ENCODE measurements at regions not wholly inside any gene's neighbourhood (a gene's known extent, or its start where the extent isn't known, plus 50 kb on each side); places are given as distances from the start of the nearest gene placed in this dataset.
"Not testable (repeated sequence)": the region's sequence is repeated elsewhere in the genome, so short reads cannot be mapped to it uniquely, and the experiment has no call there.

DNA sequence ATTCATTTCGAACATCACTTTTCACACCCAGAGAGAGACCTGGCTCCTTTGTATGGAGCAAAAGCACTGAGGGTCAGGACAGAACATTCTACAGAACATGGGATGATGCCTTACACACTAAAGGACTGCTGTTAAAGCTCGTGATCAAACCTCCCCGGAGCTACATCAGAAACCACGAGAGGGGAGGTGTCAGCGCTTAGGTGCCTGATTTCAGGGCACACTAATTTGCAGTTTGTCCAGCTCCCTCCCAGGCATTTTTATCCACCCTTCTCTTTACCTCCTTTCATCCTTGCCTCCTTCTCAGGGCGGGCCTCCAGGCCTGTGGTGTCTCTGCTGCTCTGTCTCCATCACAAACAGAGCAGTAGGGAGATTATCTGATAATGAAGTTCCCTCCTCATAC is 127.5 kb downstream of the VPREB1 start:
- no peak for DNase-seq (ENCODE audit: low read depth in 2 of 2)

DNA sequence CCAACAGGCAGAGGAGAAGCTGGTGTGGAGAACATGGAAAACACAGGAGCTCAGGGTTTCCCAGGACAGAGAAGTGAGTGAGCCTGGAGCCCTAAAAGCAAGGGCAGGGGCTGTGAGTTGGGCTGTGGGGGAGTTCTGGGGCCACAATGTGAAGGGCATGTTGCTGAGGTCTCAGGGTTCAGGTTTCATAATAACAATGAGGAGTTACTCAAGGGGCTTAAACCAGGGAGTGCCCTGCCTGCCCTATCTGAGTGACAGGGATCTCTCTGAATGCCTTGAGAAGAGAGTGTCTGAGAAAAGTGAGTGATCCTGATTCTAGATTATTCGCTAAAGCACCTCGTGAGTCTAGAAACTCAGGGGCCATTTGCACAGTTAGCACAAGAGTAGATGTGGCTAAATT is 129.6 kb downstream of the VPREB1 start:
- DNase-seq (ENCODE audit: low read depth in 2 of 2), result no peak

DNA sequence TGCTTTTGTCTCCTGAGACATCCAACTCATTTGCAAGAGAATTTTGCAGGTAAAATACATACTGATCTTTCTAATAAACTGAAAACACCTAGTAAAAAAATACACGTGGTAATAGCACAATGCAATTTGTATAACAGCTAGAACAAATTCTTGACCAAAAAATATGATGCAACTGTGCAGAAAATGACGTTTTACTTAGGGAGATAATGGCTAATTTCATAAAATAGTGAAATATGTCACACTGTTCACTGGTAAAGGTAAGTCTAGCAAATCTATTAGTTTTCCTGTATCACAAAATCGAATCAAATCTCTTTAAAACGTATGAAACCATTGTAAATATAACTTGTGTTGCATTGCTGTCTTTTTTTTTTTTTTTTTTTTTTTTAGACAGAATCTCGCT is 130.0 kb downstream of the VPREB1 start:
- no peak for DNase-seq (ENCODE audit: low read depth in 2 of 2)

DNA sequence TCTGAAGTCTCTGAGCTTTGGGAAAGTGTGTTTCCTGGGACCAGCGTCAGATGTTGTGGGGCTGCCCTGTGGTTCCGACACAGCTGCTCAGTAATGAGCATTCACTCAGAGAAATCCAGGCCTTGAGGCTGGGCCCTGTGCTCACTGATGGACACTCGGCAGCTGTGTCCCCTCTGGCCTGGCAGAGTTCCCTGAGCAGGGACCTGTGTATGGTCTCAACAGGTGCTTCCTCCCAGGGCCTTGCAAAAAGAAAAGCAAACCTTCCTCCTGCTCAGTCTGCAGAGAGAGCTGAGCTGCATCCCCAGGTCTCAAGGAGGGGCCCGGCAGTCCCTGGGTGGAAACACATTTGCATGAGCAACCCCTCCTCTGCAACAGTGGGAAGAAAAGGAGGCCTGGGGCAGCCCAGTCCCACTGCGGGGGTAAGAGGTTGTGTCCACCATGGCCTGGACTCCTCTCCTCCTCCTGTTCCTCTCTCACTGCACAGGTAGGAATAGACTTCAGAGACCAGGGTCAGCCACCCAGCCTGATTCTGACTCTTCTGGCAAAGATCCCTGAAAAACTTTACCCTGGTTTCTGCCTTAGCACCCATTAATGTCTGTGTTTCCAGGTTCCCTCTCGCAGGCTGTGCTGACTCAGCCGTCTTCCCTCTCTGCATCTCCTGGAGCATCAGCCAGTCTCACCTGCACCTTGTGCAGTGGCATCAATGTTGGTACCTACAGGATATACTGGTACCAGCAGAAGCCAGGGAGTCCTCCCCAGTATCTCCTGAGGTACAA is 131.2 kb downstream of the VPREB1 start:
- no peak for DNase-seq (ENCODE audit: low read depth in 2 of 2)

DNA sequence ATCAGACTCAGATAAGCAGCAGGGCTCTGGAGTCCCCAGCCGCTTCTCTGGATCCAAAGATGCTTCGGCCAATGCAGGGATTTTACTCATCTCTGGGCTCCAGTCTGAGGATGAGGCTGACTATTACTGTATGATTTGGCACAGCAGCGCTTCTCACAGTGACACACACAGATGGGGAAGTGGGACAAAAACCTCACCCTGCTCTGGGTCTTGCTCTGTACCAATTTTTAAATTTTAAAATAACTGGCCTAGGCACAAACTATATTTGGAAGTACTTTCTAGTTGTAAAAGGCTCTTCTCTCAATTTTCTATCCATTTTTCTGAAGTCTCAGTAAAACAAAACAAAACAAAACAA is 131.7 kb downstream of the VPREB1 start:
- no peak for DNase-seq (ENCODE audit: low read depth in 2 of 2)

DNA sequence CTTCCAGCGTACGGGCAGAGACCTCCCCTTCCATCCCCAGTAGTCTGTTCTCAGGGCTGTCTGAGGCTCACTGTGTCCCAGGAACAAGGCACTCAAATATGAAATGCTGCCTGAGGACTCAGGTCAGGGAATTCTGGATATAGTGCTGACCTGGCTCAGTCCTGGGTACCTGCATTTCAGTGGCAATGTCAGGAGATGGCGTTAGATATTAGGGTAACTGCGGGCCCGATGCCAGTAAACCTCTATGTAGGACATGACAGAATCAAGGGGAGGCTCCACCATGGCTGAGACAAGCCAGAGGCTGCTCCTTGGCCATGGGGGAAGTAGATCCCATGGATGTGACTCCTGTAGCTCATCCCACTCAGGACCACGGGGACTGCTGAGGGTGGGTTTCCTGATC is 131.7 kb downstream of the ZNF280B start:
- DNase-seq (ENCODE audit: low read depth in 2 of 2), result not testable (repeated sequence)

DNA sequence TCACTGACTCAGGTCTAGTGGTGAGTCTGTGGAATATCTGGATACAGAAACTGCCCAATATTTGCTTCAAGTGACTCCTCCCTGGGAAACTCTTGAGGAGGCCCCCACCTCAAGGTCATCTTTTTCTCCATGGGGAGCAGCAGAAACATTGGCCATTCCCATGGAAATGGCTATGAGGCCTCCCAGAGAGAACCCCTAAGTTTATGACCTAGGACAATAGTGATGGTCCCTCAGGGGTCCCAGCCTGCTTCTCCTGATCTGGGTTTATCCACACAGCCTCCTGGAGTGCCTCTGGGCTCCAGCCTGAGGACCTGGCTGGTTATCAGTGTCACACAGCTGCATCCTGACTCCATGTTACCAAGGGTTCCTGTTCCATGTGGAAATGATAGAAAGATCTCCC is 131.2 kb downstream of the ZNF280B start:
- DNase-seq (ENCODE audit: low read depth in 2 of 2), result no peak

DNA sequence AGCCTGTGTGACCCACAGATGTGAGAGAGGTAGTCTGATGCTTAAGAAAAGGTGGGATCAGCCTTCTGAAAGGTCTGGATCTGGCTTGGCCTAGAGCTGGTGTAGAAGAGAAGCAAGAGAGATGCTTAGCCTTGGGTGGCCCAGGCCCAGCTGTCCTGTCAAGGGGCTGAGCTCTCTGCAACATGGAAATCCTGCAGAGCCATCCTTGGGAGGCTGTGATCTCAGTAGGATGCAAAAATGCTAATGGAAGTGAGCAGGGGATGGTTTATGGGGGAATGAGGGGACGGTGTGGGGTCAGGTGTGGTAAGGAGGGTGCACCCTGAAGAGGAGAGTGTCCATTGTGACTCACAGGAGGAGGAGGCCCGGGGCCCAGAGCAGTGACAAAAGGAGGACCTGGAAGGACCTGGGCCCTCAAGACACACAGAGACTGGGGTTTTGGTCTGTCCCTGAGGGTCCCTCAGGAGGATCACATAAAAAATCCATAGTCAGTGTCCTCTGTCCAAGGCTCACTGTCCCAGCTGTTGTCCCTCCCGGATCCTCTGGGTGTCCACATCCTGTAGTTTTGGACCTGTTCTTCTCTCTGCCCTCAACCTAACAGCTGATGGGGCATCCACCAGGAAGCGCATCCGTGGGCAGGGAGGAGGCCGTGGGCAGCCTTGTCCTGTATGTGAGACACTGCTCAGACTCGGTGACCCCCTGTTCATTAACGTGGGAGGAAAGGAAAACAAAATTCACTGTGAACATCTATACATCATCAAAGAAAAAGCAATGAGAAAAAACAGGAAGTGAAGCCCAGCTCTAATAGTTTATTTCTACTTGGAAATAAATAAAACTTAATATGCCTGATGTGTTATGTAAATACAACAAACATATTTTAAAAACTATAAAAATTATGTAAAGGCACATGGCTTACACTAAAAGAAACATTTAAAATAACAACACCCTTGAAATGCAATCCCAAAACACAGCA is 129.8 kb downstream of the ZNF280B start:
- DNase-seq (ENCODE audit: low read depth in 2 of 2), result no peak

DNA sequence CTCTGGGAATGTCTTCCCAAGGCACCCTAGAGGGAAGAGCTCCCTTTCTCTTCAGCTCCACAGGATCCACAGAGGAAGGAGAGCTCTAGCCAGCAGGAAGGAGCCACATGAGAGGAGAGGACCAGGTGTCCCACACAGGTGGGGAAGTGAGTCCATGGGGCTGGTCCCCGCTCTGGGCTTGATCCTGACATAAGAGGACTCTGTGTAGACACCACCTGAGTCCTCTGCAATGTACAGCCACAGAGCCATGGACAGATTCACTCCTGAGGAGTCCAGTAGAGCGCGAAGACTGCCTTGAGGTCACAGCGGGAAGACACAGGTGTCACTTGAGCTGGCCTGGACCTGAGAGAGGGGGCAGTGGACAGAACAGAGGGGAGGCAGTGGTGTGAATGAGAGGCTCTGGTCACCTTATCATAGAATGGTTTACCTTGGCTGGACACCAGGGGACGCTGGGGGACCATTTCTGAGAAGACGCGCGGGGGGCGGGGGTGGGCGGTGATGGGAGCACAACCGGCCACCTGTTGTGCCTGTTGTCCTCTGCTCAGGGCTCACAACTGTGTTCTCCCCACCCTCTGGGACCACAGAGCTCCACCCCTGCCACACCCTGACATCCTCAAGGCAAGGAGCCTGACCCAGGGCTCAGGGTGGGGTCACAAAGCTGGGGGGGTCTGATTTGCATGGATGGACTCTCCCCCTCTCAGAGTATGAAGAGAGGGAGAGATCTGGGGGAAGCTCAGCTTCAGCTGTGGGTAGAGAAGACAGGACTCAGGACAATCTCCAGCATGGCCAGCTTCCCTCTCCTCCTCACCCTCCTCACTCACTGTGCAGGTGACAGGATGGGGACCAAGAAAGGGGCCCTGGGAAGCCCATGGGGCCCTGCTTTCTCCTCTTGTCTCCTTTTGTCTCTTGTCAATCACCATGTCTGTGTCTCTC is 128.2 kb downstream of the ZNF280B start:
- DNase-seq (ENCODE audit: low read depth in 2 of 2), result no peak

DNA sequence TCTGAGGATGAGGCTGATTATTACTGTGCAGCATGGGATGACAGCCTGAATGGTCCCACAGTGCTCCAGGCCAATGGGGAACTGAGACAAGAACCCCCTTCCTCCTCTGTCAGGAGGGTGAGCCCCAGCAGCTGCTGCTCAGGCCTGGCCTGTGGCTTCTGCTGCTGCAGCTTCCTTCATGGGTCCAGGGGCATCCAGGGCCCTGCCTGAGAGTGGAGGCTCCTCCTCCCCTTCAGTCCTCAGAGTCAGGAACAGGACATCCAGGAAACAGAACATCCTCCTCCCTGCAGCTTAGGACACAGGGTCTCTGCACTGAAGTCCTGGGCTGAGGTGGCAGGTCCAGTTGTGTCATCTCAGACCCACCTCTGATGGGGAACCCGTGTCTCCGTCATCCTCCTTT is 127.2 kb downstream of the ZNF280B start:
- not testable (repeated sequence) for DNase-seq (ENCODE audit: low read depth in 2 of 2)

DNA sequence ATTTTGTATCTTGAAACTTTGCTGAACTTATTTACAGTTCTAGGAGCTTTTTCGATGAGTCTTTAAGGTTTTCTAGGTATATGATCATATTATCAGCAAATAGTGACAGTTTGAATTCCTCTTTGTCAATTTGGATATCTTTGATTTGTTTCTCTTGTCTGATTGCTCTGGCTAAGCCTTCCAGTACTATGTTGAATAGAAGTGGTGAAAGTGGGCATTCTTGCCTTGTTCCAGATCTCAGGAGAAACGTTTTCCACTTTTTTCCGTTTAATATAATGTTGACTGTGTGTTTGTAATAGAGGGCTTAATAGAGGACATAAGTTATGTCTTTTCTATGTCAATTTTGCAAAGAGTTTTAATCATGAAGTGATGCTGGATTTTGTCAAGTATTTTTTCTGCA is 124.3 kb downstream of the ZNF280B start:
- no peak for DNase-seq (ENCODE audit: low read depth in 2 of 2)

DNA sequence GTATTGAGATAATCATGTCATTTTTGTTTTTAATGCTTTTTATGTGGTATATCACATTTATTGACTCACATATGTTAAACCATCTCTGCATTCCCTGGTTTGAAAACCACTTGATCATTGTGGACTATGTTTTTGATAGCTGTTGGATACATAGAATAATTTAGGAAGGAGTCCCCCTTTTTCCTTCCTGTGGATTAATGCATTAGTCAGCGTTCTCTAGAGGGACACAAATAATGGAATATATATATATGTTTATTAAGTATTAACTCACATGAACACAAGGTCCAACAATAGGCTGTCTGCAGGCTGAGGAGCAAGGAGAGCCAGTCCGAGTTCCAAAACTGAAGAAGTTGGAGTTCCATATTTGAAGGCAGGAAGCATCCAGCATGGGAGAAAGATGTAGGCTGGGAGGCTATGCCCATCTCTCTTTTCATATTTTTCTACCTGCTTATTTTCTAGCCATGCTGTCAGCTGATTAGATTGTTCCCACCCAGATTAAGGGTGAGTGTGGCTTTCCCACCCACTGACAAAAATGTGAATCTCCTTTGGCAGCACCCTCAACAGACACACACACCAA is 123.8 kb downstream of the ZNF280B start:
- DNase-seq (ENCODE audit: low read depth in 2 of 2), result no peak

DNA sequence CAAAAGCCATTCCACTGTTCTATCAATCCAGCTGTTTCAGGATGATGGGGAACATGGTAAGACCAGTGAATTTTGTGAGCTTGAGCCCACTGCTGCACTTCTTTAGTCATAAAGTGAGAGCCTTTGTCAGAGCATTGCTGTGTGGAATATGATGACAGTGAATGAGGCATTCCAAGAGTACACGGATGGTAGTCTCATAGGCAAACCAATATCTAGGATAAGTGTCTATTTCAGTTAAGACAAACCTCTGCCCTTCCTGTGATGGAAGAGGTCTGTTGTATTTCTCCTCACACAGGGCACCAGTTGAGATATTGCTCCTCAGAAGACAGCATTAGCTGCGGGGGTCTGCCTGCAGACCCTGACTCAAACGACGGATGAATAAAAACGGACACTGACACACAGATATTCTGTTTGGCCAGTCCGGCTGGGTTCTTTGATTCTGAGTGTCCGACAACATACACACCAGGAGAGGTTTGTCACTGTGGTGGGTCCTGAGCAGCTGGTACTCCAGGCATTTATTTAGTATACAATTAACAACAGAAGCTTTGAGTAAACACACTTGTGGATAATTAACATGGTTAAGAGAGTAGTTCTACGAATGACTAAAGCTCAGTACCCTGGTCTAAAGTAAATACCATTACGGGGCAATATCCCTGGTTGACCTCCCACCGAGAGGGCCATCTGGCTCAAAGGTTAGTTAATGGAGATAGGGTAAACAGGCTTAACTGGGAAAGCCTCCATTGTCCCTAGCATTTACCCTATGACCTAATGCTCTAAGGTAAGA is 121.7 kb downstream of the ZNF280B start:
- DNase-seq (ENCODE audit: low read depth in 2 of 2), result no peak

DNA sequence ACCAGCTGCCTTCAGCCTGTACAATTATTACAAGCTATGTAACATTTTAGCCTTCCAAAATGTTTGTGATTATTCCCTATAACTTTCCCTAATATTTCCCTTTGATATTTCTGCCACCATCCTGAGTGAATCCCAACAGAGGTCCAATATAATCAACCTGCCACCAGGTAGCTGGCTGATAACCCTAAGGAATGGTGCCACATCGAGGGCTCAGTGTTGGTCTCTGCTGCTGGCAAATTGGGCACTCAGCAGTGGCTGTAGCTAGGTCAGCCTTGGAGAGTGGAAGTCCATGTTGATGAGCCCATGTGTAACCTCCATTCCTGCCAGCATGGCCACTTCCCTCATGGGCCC is 121.2 kb downstream of the ZNF280B start:
- DNase-seq (ENCODE audit: low read depth in 2 of 2), result no peak

DNA sequence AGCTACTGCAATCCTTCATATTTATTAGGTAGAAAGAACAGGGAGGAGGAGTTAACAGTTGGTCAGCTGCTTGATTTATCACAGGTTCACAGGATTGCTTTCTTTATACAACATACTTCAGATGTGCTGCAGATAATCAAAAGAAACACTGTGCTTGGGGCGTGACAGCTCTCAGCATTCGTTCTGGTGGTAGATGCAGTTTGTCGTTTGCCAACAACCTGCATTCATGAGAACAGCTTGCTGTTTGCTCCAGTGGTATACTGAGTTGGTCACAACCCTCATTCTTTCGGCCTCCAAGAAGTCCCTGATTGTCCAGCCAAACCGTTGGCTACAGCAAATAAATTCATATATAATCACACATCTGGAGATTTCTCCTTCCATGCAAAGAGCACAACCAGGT is 120.5 kb downstream of the ZNF280B start:
- no peak for DNase-seq (ENCODE audit: low read depth in 2 of 2)

DNA sequence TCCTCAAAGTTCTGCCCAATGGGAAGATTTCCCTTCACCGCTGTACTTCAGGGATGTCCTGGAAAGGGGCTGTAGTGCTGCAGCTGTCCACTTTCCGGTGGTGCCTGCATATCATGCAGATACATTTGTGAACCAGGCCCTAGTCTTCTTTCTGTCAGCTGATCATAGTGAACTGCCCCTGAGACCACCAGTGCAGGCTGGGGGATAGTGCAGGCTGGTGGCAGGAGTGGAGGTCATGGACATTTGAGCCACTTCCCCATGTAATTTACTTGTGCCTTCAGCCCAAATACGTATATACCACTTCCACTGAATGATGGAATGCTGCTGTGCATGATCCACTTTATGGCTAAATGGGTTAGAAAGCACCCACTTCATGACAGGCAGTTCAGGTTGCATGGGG is 120.0 kb downstream of the ZNF280B start:
- no peak for DNase-seq (ENCODE audit: low read depth in 2 of 2)

DNA sequence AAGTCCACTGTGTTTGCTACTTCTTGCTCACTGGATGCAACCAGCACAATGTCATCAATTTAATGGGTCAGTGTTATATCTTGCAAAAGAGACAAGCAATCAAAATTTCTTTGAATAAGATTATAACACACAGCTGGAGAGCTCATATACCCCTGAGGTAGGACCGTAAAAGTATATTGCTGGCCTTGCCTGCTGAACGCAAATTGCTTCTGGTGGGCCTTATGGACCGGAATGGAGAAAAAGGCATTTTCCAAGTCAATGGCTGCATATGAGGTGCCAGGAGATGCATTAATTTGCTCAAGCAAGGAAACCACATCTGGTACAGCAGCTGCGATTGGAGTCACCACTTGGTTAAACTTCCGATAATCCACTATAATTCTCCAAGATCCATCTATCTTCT is 119.1 kb downstream of the ZNF280B start:
- DNase-seq (ENCODE audit: low read depth in 2 of 2), result no peak

DNA sequence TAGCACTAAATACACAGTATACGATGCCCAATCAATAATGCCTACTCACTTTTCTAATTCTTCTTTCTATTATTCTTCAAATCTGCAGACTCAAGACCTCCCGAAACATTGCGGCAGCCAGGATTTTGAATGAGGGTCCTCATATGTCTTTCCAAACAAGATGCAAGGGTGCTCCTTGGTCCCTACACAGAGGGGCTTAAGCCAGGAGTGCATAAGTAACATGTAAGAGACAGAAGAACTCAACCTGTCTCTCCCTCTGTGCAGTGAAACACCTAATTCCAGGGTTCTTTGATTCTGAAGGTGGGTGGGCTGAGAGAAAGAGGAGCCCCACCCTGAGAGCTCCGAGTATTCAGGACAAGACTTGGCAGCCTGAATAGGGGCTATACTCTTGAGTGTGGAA is 117.6 kb downstream of the ZNF280B start:
- DNase-seq (ENCODE audit: low read depth in 2 of 2), result no peak

DNA sequence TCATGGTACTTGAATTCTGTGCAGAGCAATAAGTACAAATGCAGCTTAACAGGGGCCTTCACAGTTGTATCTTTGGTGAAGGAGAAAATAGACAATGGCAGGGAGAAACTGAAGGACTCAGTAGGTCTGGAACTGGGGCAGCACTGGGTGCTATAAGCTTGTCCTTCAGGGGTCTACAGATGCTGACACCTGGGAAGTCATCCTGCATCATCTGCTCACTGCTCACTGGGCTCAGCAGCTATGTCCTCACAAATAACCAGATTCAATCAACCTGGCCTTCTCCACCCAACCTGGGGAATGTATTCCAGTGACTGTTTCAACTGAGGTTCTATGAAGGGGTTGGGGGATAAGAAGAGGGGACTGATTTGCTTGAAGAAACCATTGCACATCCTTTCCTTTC is 117.0 kb downstream of the ZNF280B start:
- DNase-seq (ENCODE audit: low read depth in 2 of 2), result no peak

DNA sequence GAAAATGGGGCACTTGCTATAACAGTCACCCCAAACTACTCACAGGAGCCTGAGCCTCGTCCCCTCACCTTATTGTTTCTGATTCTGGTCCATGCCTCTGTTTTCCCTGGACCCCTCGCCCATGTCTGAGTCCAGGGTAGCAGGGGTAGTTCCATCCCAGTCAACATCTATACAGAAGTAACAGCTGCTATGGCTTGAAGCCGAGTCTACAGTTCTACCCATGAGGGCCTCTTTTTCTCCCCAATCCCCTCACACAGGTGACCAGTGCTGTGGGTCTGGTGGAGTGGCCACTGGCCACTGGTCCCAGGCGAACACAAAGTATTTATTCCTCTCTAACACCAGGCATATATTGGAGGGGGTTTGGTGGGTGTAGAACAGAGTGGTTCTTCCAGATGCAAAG is 116.4 kb downstream of the ZNF280B start:
- no peak for DNase-seq (ENCODE audit: low read depth in 2 of 2)

DNA sequence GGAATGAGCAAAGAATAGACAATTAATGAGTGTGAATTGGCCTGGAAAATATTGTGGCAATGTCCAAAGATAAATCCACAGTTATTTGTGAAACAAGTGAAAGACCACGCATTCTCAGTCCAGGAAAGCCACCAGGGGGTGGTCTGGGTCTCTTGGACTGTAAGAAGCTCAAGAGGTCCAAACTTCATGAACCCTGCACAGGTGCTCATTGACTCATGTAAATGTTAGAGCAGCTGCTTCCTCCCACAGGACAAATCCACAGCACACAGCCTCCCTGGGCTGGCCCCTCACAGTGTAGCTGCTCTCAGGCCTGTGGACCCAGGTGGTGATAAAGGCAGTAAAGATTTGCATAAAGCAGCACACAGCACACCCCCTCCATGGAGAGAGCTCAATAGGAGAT is 114.0 kb downstream of the ZNF280B start:
- DNase-seq (ENCODE audit: low read depth in 2 of 2), result no peak
